ENCODE measurements at regions not wholly inside any gene's neighbourhood (a gene's known extent, or its start where the extent isn't known, plus 50 kb on each side); places are given as distances from the start of the nearest gene placed in this dataset.

- intact Hi-C loops (cut with micrococcal nuclease) = no loop called here
- CTCF ChIA-PET = no interaction called here
Observed at GRCh38 chr2:236738030-236738429, 168.4 kb downstream of the ACKR3 start.

GRCh38 chr2:236738896-236739295 is 169.3 kb downstream of the ACKR3 start:
- H3K4me1 Mint-ChIP-seq = peaks cover 0 to 2% (median 0%) of the 10 kb centered on the region in 7 donors
- ATAC-seq (no peak), DNase-seq (no peak)
- Histone ChIP-seq H3K27me3 (ENCODE audit: control insufficient read depth in 2 of 2, insufficient read depth in 2 of 2, low read length in 2 of 2) (no peaks in the 10 kb centered on the region), H3K27ac (ENCODE audit: low read depth, low read length) (no peak overlapping the region), H3K9me3 (ENCODE audit: control insufficient read depth in 2 of 3, low read length in 3 of 3) (no peaks in the 10 kb centered on the region), H3K36me3 (ENCODE audit: control insufficient read depth in 2 of 3, insufficient read depth in 3 of 3, low read length in 3 of 3) (no peaks in the 10 kb centered on the region), H3K4me1 (ENCODE audit: control insufficient read depth in 2 of 2, insufficient read depth in 2 of 2, low read length in 2 of 2) (no peaks in the 10 kb centered on the region), H3K4me3 (ENCODE audit: low read length) (no peak overlapping the region)
- peaks cover 0 to 7% (median 0%) of the 10 kb centered on the region in 11 donors for H3K9me3 Mint-ChIP-seq
- POLR2A ChIA-PET = no interaction called here
- H3K4me3 Mint-ChIP-seq = no peak overlapping the region
- H3K36me3 Mint-ChIP-seq = no peaks in the 10 kb centered on the region
- intact Hi-C loops (cut with micrococcal nuclease) = no loop called here
- no peak overlapping the region for H3K27ac Mint-ChIP-seq
- CTCF ChIA-PET = no interaction called here
- peaks cover 0 to 33% (median 16%) of the 10 kb centered on the region in 5 donors for H3K27me3 Mint-ChIP-seq

More at GRCh38 chr2:236738030-236738429, 168.4 kb downstream of the ACKR3 start:
- H3K27ac Mint-ChIP-seq = no peak overlapping the region
- no peaks in the 10 kb centered on the region for H3K36me3 Mint-ChIP-seq
- Histone ChIP-seq H3K27me3 (ENCODE audit: control insufficient read depth in 2 of 2, insufficient read depth in 2 of 2, low read length in 2 of 2) (no peaks in the 10 kb centered on the region), H3K36me3 (ENCODE audit: control insufficient read depth in 2 of 3, insufficient read depth in 3 of 3, low read length in 3 of 3) (no peaks in the 10 kb centered on the region), H3K4me1 (ENCODE audit: control insufficient read depth in 2 of 2, insufficient read depth in 2 of 2, low read length in 2 of 2) (no peaks in the 10 kb centered on the region), H3K27ac (ENCODE audit: low read depth, low read length) (no peak overlapping the region), H3K9me3 (ENCODE audit: control insufficient read depth in 2 of 3, low read length in 3 of 3) (no peaks in the 10 kb centered on the region), H3K4me3 (ENCODE audit: low read length) (no peak overlapping the region)
- no peak for DNase-seq
- no peak for ATAC-seq
- H3K9me3 Mint-ChIP-seq = peaks cover 0 to 7% (median 0%) of the 10 kb centered on the region in 11 donors
- peaks cover 0 to 33% (median 16%) of the 10 kb centered on the region in 5 donors for H3K27me3 Mint-ChIP-seq
- peaks cover 0 to 2% (median 0%) of the 10 kb centered on the region in 7 donors for H3K4me1 Mint-ChIP-seq
- no peak overlapping the region for H3K4me3 Mint-ChIP-seq
- POLR2A ChIA-PET = no interaction called here

DNA sequence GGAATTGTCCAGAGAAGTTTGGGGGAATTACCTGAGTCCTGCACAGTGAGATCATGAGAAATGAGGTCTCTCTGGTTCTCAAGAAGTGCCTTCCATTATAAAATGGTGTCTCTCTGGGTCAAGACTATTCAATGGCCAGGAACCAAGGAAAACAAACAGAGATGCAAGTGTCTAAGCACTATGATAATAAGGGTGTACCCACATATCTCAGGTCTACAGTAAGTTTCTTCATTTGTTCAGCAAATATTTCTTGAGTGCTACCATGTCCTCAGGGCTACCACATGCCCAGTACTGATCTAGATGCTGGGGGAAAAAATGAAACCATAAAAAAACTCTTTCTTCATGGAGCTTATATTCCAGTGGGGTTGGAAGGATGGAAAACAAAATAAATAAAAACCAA is 170.0 kb downstream of the ACKR3 start:
- CTCF ChIA-PET = no interaction called here
- H3K27me3 ChIP-seq (ENCODE audit: control insufficient read depth in 2 of 2, insufficient read depth in 2 of 2, low read length in 2 of 2) = no peaks in the 10 kb centered on the region
- Mint-ChIP-seq H3K4me3 (no peak overlapping the region), H3K9me3 (peaks cover 0 to 7% (median 0%) of the 10 kb centered on the region in 11 donors), H3K27ac (no peak overlapping the region), H3K36me3 (no peaks in the 10 kb centered on the region), H3K4me1 (peaks cover 0 to 2% (median 0%) of the 10 kb centered on the region in 7 donors), H3K27me3 (peaks cover 0 to 33% (median 16%) of the 10 kb centered on the region in 5 donors)
- intact Hi-C loops (cut with micrococcal nuclease) = no loop called here
- H3K9me3 ChIP-seq (ENCODE audit: control insufficient read depth in 2 of 3, low read length in 3 of 3) = no peaks in the 10 kb centered on the region
- no peaks in the 10 kb centered on the region for H3K4me1 ChIP-seq (ENCODE audit: control insufficient read depth in 2 of 2, insufficient read depth in 2 of 2, low read length in 2 of 2)
- ATAC-seq = no peak
- no peak overlapping the region for H3K27ac ChIP-seq (ENCODE audit: low read depth, low read length)
- POLR2A ChIA-PET = no interaction called here
- no peak overlapping the region for H3K4me3 ChIP-seq (ENCODE audit: low read length)
- no peak for DNase-seq
- H3K36me3 ChIP-seq (ENCODE audit: control insufficient read depth in 2 of 3, insufficient read depth in 3 of 3, low read length in 3 of 3) = no peaks in the 10 kb centered on the region

GRCh38 chr2:236740506-236740905 is 170.9 kb downstream of the ACKR3 start:
- Mint-ChIP-seq H3K27ac (no peak overlapping the region), H3K4me1 (peaks cover 0 to 2% (median 0%) of the 10 kb centered on the region in 7 donors), H3K36me3 (no peaks in the 10 kb centered on the region), H3K4me3 (no peak overlapping the region), H3K27me3 (peaks cover 5 to 33% (median 12%) of the 10 kb centered on the region in 5 donors), H3K9me3 (peaks cover 0 to 7% (median 0%) of the 10 kb centered on the region in 11 donors)
- no peak for ATAC-seq
- no peaks in the 10 kb centered on the region for H3K4me1 ChIP-seq (ENCODE audit: control insufficient read depth in 2 of 2, insufficient read depth in 2 of 2, low read length in 2 of 2)
- H3K36me3 ChIP-seq (ENCODE audit: control insufficient read depth in 2 of 3, insufficient read depth in 3 of 3, low read length in 3 of 3) = no peaks in the 10 kb centered on the region
- no peak overlapping the region for H3K27ac ChIP-seq (ENCODE audit: low read depth, low read length)
- intact Hi-C loops (cut with micrococcal nuclease) = no loop called here
- H3K27me3 ChIP-seq (ENCODE audit: control insufficient read depth in 2 of 2, insufficient read depth in 2 of 2, low read length in 2 of 2) = no peaks in the 10 kb centered on the region
- no peak for DNase-seq
- ChIA-PET CTCF (no interaction called here), POLR2A (no interaction called here)
- H3K4me3 ChIP-seq (ENCODE audit: low read length) = no peak overlapping the region
- H3K9me3 ChIP-seq (ENCODE audit: control insufficient read depth in 2 of 3, low read length in 3 of 3) = no peaks in the 10 kb centered on the region

DNA sequence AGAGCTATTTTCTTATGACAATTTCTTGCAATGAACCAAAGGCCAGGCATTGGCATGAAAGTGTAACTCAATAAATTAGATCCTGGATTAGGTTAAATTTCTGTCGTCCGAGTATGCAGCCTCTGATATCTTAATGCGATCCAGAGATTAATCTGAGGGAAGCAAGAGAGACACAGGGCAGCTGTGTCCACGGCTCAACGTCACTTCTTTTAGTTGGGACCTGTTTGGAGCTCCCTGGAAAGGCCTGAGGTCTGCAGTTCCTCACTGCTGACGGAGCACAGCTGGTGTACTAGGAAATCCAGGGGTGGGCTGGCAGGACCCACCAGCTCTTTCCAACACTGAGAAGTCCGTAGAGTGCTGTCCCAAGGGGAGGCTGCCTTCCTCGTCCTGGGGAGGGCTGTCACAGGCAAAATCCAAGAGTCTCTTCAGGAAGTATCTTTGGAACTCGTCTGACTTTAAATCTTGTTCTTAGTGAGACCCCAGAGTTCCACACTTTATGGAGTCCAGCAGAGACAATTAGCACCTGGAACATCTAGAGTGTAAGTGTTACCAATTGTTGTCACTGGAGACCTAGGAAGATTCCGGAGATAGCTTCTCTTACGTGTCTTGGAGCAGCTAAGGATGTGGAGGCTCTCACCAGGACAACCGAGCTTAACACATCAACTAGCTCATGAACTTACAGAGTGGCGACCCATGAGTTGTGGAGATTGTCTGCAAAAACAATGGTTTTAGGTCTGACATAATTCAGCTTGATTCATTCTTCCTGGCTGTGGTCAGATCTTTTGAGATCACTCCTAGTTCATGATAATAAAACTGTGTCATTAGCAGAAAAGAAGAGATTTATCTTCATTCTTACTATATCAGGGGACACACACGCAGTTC is 173.7 kb downstream of the ACKR3 start:
- CTCF ChIA-PET = no interaction called here
- Mint-ChIP-seq H3K27ac (no peak overlapping the region), H3K4me1 (peaks cover 0 to 2% (median 0%) of the 10 kb centered on the region in 7 donors), H3K4me3 (no peak overlapping the region), H3K36me3 (no peaks in the 10 kb centered on the region), H3K9me3 (peaks cover 0 to 6% (median 0%) of the 10 kb centered on the region in 11 donors), H3K27me3 (peaks cover 5 to 20% (median 9%) of the 10 kb centered on the region in 5 donors)
- no peak overlapping the region for H3K27ac ChIP-seq (ENCODE audit: low read depth, low read length)
- H3K9me3 ChIP-seq (ENCODE audit: control insufficient read depth in 2 of 3, low read length in 3 of 3) = no peaks in the 10 kb centered on the region
- no peaks in the 10 kb centered on the region for H3K36me3 ChIP-seq (ENCODE audit: control insufficient read depth in 2 of 3, insufficient read depth in 3 of 3, low read length in 3 of 3)
- no peaks in the 10 kb centered on the region for H3K27me3 ChIP-seq (ENCODE audit: control insufficient read depth in 2 of 2, insufficient read depth in 2 of 2, low read length in 2 of 2)
- POLR2A ChIA-PET = no interaction called here
- intact Hi-C loops (cut with micrococcal nuclease) = no loop called here
- no peaks in the 10 kb centered on the region for H3K4me1 ChIP-seq (ENCODE audit: control insufficient read depth in 2 of 2, insufficient read depth in 2 of 2, low read length in 2 of 2)
- no peak overlapping the region for H3K4me3 ChIP-seq (ENCODE audit: low read length)
- no peak for DNase-seq
- ATAC-seq = no peak

GRCh38 chr2:236743921-236744280 is 174.3 kb downstream of the ACKR3 start:
- intact Hi-C loops (cut with micrococcal nuclease) = no loop called here
- peaks cover 0 to under 1% (median 0%) of the 10 kb centered on the region in 11 donors for H3K9me3 Mint-ChIP-seq
- CTCF ChIA-PET = no interaction called here
- peaks cover under 1 to 16% (median 5%) of the 10 kb centered on the region in 5 donors for H3K27me3 Mint-ChIP-seq
- Histone ChIP-seq H3K9me3 (ENCODE audit: control insufficient read depth in 2 of 3, low read length in 3 of 3) (no peaks in the 10 kb centered on the region), H3K4me1 (ENCODE audit: control insufficient read depth in 2 of 2, insufficient read depth in 2 of 2, low read length in 2 of 2) (no peaks in the 10 kb centered on the region), H3K27ac (ENCODE audit: low read depth, low read length) (no peak overlapping the region), H3K36me3 (ENCODE audit: control insufficient read depth in 2 of 3, insufficient read depth in 3 of 3, low read length in 3 of 3) (no peaks in the 10 kb centered on the region), H3K4me3 (ENCODE audit: low read length) (no peak overlapping the region), H3K27me3 (ENCODE audit: control insufficient read depth in 2 of 2, insufficient read depth in 2 of 2, low read length in 2 of 2) (no peaks in the 10 kb centered on the region)
- no peak for ATAC-seq
- DNase-seq = no peak
- no peak overlapping the region for H3K4me3 Mint-ChIP-seq
- H3K36me3 Mint-ChIP-seq = no peaks in the 10 kb centered on the region
- H3K4me1 Mint-ChIP-seq = peaks cover 0 to 2% (median 0%) of the 10 kb centered on the region in 7 donors
- H3K27ac Mint-ChIP-seq = no peak overlapping the region
- POLR2A ChIA-PET = no interaction called here

- H3K27ac Mint-ChIP-seq = no peak overlapping the region
- H3K9me3 ChIP-seq (ENCODE audit: control insufficient read depth in 2 of 3, low read length in 3 of 3) = no peaks in the 10 kb centered on the region
- no peaks in the 10 kb centered on the region for H3K9me3 Mint-ChIP-seq
- DNase-seq = no peak
- ChIA-PET CTCF (no interaction called here), POLR2A (no interaction called here)
- H3K4me1 ChIP-seq (ENCODE audit: control insufficient read depth in 2 of 2, insufficient read depth in 2 of 2, low read length in 2 of 2) = no peaks in the 10 kb centered on the region
- H3K27me3 ChIP-seq (ENCODE audit: control insufficient read depth in 2 of 2, insufficient read depth in 2 of 2, low read length in 2 of 2) = no peaks in the 10 kb centered on the region
- H3K4me3 ChIP-seq (ENCODE audit: low read length) = no peak overlapping the region
- ATAC-seq = no peak
- no peaks in the 10 kb centered on the region for H3K36me3 ChIP-seq (ENCODE audit: control insufficient read depth in 2 of 3, insufficient read depth in 3 of 3, low read length in 3 of 3)
- H3K4me3 Mint-ChIP-seq = no peak overlapping the region
- peaks cover 0 to 2% (median 0%) of the 10 kb centered on the region in 7 donors for H3K4me1 Mint-ChIP-seq
- no peak overlapping the region for H3K27ac ChIP-seq (ENCODE audit: low read depth, low read length)
- no peaks in the 10 kb centered on the region for H3K36me3 Mint-ChIP-seq
- H3K27me3 Mint-ChIP-seq = peaks cover 0 to 16% (median 5%) of the 10 kb centered on the region in 5 donors
- intact Hi-C loops (cut with micrococcal nuclease) = no loop called here
Observed at GRCh38 chr2:236744281-236744705, 174.7 kb downstream of the ACKR3 start.
